ENCODE measurements at regions not wholly inside any gene's neighbourhood (a gene's known extent, or its start where the extent isn't known, plus 50 kb on each side); places are given as distances from the start of the nearest gene placed in this dataset.

DNA sequence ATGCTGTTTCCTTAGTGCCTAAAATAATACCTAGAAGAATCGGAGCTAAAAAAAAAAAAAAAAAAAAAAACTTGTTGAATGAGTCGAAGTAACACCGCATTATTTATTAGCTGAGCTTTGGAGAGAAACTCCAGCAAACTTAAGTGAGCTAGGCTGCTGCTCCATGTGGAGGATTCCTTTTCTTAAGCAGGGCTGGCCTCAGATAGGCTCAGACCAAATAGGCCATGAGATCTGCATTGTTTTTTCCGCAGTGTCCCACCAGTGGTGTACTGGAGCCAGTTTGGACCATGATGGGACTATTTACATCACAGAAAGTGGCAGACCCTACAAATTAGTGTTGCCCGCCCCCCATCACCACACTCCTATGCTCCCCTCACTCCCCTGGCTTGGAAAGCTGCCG lies 341.4 kb downstream of the DTWD2 start:
- no peak for TF ChIP-seq POLR2A (IDR thresholded peaks at IDR 0.05; ENCODE audit: low read depth, low read length)
- no peak for TF ChIP-seq POLR2AphosphoS5 (IDR thresholded peaks at IDR 0.05; ENCODE audit: low read depth, low read length)
- TF ChIP-seq TAF1 (IDR thresholded peaks at IDR 0.05; ENCODE audit: low read depth, low read length): no peak
